K562 (cell line): ENCODE measurements at regions not wholly inside any gene's neighbourhood (a gene's known extent, or its start where the extent isn't known, plus 50 kb on each side); places are given as distances from the start of the nearest gene placed in this dataset.

Experiments
- BRCA1 ChIP-seq, 2 experiments: fragments of 450-650 bp in 1 of 2; sonication (generic) in 1 of 2; formaldehyde crosslinking in 1 of 2; IDR thresholded peaks; 2 replicates each; pipeline versions ENCODE4 v1.5.0 to v1.6.1; 2017 to 2020; ENCODE audit warnings: mild to moderate bottlenecking in 1 of 2, missing genetic modification reagents in 1 of 2
- EZH2 ChIP-seq: IDR thresholded peaks from 2 replicates; pipeline ENCODE4 v1.6.1; 2012; ENCODE audit warnings: low read depth, mild to moderate bottlenecking, inconsistent platforms, low read length, borderline replicate concordance
- POLR2A ChIP-seq: fragments of 450-650 bp; conservative IDR thresholded peaks from 2 replicates; pipeline ENCODE4 v1.6.1; 2016
- POLR2AphosphoS5 ChIP-seq: IDR thresholded peaks from 2 replicates; pipeline ENCODE4 v1.6.1; 2011; ENCODE audit warnings: mild to moderate bottlenecking, low read depth, low read length, moderate library complexity; ENCODE audit not compliant: control insufficient read depth, insufficient read depth
- POLR3A ChIP-seq: IDR thresholded peaks from 2 replicates; pipeline ENCODE4 v1.6.1; 2011; ENCODE audit warnings: borderline replicate concordance, mild to moderate bottlenecking, moderate library complexity; ENCODE audit not compliant: insufficient read length, insufficient read depth; ENCODE audit errors: extremely low read depth
- SAFB2 ChIP-seq: fragments of 200-400 bp; formaldehyde crosslinking; IDR thresholded peaks from 2 replicates; pipeline ENCODE4 v1.6.1; 2018; ENCODE audit warnings: borderline replicate concordance, low read length, low read depth, moderate library complexity; ENCODE audit not compliant: severe bottlenecking
- TF ChIP-seq, protein P1 (sequence below): fragments of 250-450 bp; sonication (Bioruptor Pico); IDR thresholded peaks from 2 replicates; pipeline ENCODE4 v1.4.0; 2020

GRCh38 chr15:31606194-31606669 lies 279.6 kb downstream of the KLF13 start:
- TF ChIP-seq POLR2A (no peak), EZH2 (no peak), SAFB2 (no peak), BRCA1 (IDR thresholded peaks at IDR 0.05) (no peak), BRCA1 (CRISPR knock-in tag; IDR thresholded peaks at IDR 0.05) (no peak), POLR2AphosphoS5 (no peak), POLR3A (no peak)
- TF ChIP-seq, protein P1, sequence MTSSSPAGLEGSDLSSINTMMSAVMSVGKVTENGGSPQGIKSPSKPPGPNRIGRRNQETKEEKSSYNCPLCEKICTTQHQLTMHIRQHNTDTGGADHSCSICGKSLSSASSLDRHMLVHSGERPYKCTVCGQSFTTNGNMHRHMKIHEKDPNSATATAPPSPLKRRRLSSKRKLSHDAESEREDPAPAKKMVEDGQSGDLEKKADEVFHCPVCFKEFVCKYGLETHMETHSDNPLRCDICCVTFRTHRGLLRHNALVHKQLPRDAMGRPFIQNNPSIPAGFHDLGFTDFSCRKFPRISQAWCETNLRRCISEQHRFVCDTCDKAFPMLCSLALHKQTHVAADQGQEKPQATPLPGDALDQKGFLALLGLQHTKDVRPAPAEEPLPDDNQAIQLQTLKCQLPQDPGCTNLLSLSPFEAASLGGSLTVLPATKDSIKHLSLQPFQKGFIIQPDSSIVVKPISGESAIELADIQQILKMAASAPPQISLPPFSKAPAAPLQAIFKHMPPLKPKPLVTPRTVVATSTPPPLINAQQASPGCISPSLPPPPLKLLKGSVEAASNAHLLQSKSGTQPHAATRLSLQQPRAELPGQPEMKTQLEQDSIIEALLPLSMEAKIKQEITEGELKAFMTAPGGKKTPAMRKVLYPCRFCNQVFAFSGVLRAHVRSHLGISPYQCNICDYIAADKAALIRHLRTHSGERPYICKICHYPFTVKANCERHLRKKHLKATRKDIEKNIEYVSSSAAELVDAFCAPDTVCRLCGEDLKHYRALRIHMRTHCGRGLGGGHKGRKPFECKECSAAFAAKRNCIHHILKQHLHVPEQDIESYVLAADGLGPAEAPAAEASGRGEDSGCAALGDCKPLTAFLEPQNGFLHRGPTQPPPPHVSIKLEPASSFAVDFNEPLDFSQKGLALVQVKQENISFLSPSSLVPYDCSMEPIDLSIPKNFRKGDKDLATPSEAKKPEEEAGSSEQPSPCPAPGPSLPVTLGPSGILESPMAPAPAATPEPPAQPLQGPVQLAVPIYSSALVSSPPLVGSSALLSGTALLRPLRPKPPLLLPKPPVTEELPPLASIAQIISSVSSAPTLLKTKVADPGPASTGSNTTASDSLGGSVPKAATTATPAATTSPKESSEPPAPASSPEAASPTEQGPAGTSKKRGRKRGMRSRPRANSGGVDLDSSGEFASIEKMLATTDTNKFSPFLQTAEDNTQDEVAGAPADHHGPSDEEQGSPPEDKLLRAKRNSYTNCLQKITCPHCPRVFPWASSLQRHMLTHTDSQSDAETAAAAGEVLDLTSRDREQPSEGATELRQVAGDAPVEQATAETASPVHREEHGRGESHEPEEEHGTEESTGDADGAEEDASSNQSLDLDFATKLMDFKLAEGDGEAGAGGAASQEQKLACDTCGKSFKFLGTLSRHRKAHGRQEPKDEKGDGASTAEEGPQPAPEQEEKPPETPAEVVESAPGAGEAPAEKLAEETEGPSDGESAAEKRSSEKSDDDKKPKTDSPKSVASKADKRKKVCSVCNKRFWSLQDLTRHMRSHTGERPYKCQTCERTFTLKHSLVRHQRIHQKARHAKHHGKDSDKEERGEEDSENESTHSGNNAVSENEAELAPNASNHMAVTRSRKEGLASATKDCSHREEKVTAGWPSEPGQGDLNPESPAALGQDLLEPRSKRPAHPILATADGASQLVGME (CRISPR knock-in tag): no peak
